HEK293 (cell line): ENCODE measurements at regions not wholly inside any gene's neighbourhood (a gene's known extent, or its start where the extent isn't known, plus 50 kb on each side); places are given as distances from the start of the nearest gene placed in this dataset.

Source experiments
- CTCF ChIA-PET: fragments of 350-600 bp; formaldehyde crosslinking; extraction: SDS; loops from one replicate; lab custom pipeline; 2021; ENCODE audit warnings: antibody characterized with exemption; lab: Yijun Ruan, JAX
- POLR2A ChIA-PET: fragments of 300-600 bp; formaldehyde crosslinking; extraction: SDS; loops from one replicate; lab custom pipeline; 2020; ENCODE audit warnings: antibody characterized with exemption, inconsistent platforms; lab: Yijun Ruan, JAX
- H3K27ac ChIP-seq: fragments of 200-500 bp; sonication (Bioruptor generic); 2 replicates; pipeline ENCODE4 v1.5.1; 2014; ENCODE audit warnings: low read depth, low read length, control low read depth, inconsistent platforms; ENCODE audit errors: extremely low read depth
- H3K36me3 ChIP-seq, 2 experiments: fragments of 200-500 bp in 1 of 2; sonication (Bioruptor generic) in 1 of 2; 1 replicate in 1 of 2; 2 replicates in 1 of 2; pipeline ENCODE4 v1.5.1; 2014 to 2017; ENCODE audit warnings: inconsistent platforms in 2 of 2, low read length in 2 of 2; ENCODE audit not compliant: control insufficient read depth in 2 of 2, insufficient read depth in 1 of 2
- H3K4me1 ChIP-seq: fragments of 200-500 bp; sonication (Bioruptor generic); 2 replicates; pipeline ENCODE4 v1.5.1; 2014; ENCODE audit warnings: mild to moderate bottlenecking, low read length, inconsistent platforms; ENCODE audit not compliant: control insufficient read depth, insufficient read depth
- H3K4me3 ChIP-seq: 2 replicates; pipeline ENCODE4 v1.5.1; 2011; ENCODE audit warnings: low read depth, mild to moderate bottlenecking, control low read depth, low read length, moderate library complexity
- H3K9me3 ChIP-seq: fragments of 200-500 bp; sonication (Bioruptor generic); 2 replicates; pipeline ENCODE4 v1.5.1; 2014; ENCODE audit warnings: low read depth, low read length, inconsistent platforms; ENCODE audit not compliant: control insufficient read depth, insufficient read depth
- EGR2 ChIP-seq: fragments of 450-650 bp; formaldehyde crosslinking; IDR thresholded peaks from 2 replicates; pipeline ENCODE4 v1.5.1; 2016; ENCODE audit warnings: low read depth, missing biosample characterization, missing genetic modification characterization
- KLF8 ChIP-seq: fragments of 450-650 bp; formaldehyde crosslinking; IDR thresholded peaks from 2 replicates; pipeline ENCODE4 v1.5.1; 2016; ENCODE audit warnings: missing biosample characterization, missing genetic modification characterization
- PATZ1 ChIP-seq: fragments of 450-650 bp; formaldehyde crosslinking; IDR thresholded peaks from 2 replicates; pipeline ENCODE4 v1.5.1; 2016; ENCODE audit warnings: missing biosample characterization, missing genetic modification characterization
- SP3 ChIP-seq: fragments of 450-650 bp; formaldehyde crosslinking; IDR thresholded peaks from 2 replicates; pipeline ENCODE4 v1.5.1; 2016; ENCODE audit warnings: missing biosample characterization, missing genetic modification characterization
- ZBTB21 ChIP-seq: fragments of 450-650 bp; formaldehyde crosslinking; IDR thresholded peaks from 2 replicates; pipeline ENCODE4 v1.5.1; 2017; ENCODE audit warnings: missing biosample characterization, missing genetic modification characterization
- ZBTB8A ChIP-seq: fragments of 450-650 bp; formaldehyde crosslinking; IDR thresholded peaks from 2 replicates; pipeline ENCODE4 v1.5.1; 2016; ENCODE audit warnings: missing biosample characterization, missing genetic modification characterization
- ZFHX2 ChIP-seq: fragments of 450-650 bp; formaldehyde crosslinking; conservative IDR thresholded peaks from 2 replicates; pipeline ENCODE4 v1.5.1; 2016; ENCODE audit warnings: missing biosample characterization, missing genetic modification characterization
- ZFP69B ChIP-seq: fragments of 450-650 bp; formaldehyde crosslinking; IDR thresholded peaks from 2 replicates; pipeline ENCODE4 v1.5.1; 2016; ENCODE audit warnings: missing biosample characterization, missing genetic modification characterization
- ZIC2 ChIP-seq: fragments of 450-650 bp; formaldehyde crosslinking; IDR thresholded peaks from 2 replicates; pipeline ENCODE4 v1.5.1; 2016; ENCODE audit warnings: missing biosample characterization, missing genetic modification characterization
- ZNF112 ChIP-seq: fragments of 450-650 bp; formaldehyde crosslinking; IDR thresholded peaks from 2 replicates; pipeline ENCODE4 v1.5.0; 2017; ENCODE audit warnings: missing biosample characterization, missing genetic modification characterization
- ZNF157 ChIP-seq: fragments of 450-650 bp; formaldehyde crosslinking; IDR thresholded peaks from 2 replicates; pipeline ENCODE4 v1.5.1; 2016; ENCODE audit warnings: missing biosample characterization, missing genetic modification characterization
- ZNF16 ChIP-seq: fragments of 450-650 bp; formaldehyde crosslinking; IDR thresholded peaks from 2 replicates; pipeline ENCODE4 v1.5.1; 2016; ENCODE audit warnings: low read depth, missing biosample characterization, missing genetic modification characterization
- ZNF585B ChIP-seq: fragments of 450-650 bp; formaldehyde crosslinking; IDR thresholded peaks from 2 replicates; pipeline ENCODE4 v1.5.1; 2016; ENCODE audit warnings: missing biosample characterization, missing genetic modification characterization
- ZNF777 ChIP-seq: fragments of 450-650 bp; formaldehyde crosslinking; IDR thresholded peaks from 2 replicates; pipeline ENCODE4 v1.5.1; 2017; ENCODE audit warnings: missing biosample characterization, missing genetic modification characterization, borderline replicate concordance
- ZNF785 ChIP-seq: fragments of 450-650 bp; formaldehyde crosslinking; IDR thresholded peaks from 2 replicates; pipeline ENCODE4 v1.5.1; 2016; ENCODE audit warnings: missing biosample characterization, missing genetic modification characterization
- ZNF792 ChIP-seq: fragments of 450-650 bp; formaldehyde crosslinking; IDR thresholded peaks from 2 replicates; pipeline ENCODE4 v1.5.1; 2016; ENCODE audit warnings: missing biosample characterization, missing genetic modification characterization
- TF ChIP-seq, protein P1 (sequence below): fragments of 450-650 bp; formaldehyde crosslinking; IDR thresholded peaks from 2 replicates; pipeline ENCODE4 v1.5.1; 2017; ENCODE audit warnings: missing biosample characterization, missing genetic modification characterization
- TF ChIP-seq, protein P2 (sequence below): fragments of 450-650 bp; formaldehyde crosslinking; IDR thresholded peaks from 2 replicates; pipeline ENCODE4 v1.5.1; 2017; ENCODE audit warnings: missing biosample characterization, mild to moderate bottlenecking, missing genetic modification characterization, moderate library complexity
- TF ChIP-seq, protein P3 (sequence below): fragments of 450-650 bp; IDR thresholded peaks from 2 replicates; pipeline ENCODE4 v1.5.1; 2018; ENCODE audit warnings: missing biosample characterization, missing genetic modification characterization
- TF ChIP-seq, protein P4 (sequence below): fragments of 450-650 bp; formaldehyde crosslinking; optimal IDR thresholded peaks from 2 replicates; pipeline ENCODE3; 2016; ENCODE audit warnings: missing biosample characterization, mild to moderate bottlenecking, missing genetic modification characterization

GRCh38 chr10:128206676-128207075 is 80.5 kb upstream of the MKI67 start:
- H3K36me3 ChIP-seq: no peaks in the 10 kb centered on the region
- POLR2A ChIA-PET: no interaction called here
- no peak overlapping the region for H3K4me3 ChIP-seq
- CTCF ChIA-PET: interaction anchor here (0.8 kb wide), 1 partner anchor 28 kb away, joined by 3 read pairs; no protein-coding TSS in a partner anchor
- H3K4me1 ChIP-seq: no peaks in the 10 kb centered on the region
- TF ChIP-seq, protein P1, sequence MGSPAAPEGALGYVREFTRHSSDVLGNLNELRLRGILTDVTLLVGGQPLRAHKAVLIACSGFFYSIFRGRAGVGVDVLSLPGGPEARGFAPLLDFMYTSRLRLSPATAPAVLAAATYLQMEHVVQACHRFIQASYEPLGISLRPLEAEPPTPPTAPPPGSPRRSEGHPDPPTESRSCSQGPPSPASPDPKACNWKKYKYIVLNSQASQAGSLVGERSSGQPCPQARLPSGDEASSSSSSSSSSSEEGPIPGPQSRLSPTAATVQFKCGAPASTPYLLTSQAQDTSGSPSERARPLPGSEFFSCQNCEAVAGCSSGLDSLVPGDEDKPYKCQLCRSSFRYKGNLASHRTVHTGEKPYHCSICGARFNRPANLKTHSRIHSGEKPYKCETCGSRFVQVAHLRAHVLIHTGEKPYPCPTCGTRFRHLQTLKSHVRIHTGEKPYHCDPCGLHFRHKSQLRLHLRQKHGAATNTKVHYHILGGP (tag by site-specific recombination): no peak
- TF ChIP-seq, protein P2, sequence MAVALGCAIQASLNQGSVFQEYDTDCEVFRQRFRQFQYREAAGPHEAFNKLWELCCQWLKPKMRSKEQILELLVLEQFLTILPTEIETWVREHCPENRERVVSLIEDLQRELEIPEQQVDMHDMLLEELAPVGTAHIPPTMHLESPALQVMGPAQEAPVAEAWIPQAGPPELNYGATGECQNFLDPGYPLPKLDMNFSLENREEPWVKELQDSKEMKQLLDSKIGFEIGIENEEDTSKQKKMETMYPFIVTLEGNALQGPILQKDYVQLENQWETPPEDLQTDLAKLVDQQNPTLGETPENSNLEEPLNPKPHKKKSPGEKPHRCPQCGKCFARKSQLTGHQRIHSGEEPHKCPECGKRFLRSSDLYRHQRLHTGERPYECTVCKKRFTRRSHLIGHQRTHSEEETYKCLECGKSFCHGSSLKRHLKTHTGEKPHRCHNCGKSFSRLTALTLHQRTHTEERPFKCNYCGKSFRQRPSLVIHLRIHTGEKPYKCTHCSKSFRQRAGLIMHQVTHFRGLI (tag by site-specific recombination): no peak
- TF ChIP-seq, protein P3, sequence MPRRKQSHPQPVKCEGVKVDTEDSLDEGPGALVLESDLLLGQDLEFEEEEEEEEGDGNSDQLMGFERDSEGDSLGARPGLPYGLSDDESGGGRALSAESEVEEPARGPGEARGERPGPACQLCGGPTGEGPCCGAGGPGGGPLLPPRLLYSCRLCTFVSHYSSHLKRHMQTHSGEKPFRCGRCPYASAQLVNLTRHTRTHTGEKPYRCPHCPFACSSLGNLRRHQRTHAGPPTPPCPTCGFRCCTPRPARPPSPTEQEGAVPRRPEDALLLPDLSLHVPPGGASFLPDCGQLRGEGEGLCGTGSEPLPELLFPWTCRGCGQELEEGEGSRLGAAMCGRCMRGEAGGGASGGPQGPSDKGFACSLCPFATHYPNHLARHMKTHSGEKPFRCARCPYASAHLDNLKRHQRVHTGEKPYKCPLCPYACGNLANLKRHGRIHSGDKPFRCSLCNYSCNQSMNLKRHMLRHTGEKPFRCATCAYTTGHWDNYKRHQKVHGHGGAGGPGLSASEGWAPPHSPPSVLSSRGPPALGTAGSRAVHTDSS: no peak
- TF ChIP-seq, all 188 proteins: peak for 0
- Histone ChIP-seq H3K27ac (no peak overlapping the region), H3K9me3 (no peaks in the 10 kb centered on the region)

DNA sequence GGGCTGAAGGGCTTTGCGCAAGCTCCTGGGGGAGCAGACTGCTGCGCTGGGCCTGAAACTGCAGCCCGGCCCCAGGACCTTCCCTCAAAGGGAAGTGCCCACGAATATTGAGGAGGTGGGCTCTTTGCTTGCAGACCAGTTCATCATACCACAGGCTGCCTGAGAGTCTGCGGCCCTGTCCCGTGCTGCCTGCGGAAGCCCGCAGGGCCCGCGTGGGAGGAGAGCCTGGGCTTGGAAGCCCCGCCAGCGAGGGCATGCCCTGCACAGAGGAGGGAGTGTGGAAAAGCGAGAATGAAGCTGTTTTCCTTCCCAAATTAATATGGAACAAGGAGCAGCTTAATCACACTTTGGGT is 83.6 kb upstream of the MKI67 start:
- H3K27ac ChIP-seq: no peak overlapping the region
- no peaks in the 10 kb centered on the region for H3K4me1 ChIP-seq
- POLR2A ChIA-PET: no interaction called here
- no peaks in the 10 kb centered on the region for H3K9me3 ChIP-seq
- H3K4me3 ChIP-seq: no peak overlapping the region
- CTCF ChIA-PET: interaction anchor here (0.6 to 4.4 kb wide), 8 partner anchors 9 to 449 kb away, joined by 3 to 21 read pairs (median 3); no protein-coding TSS in a partner anchor
- TF ChIP-seq ZNF16 (tag by site-specific recombination) (no peak), ZNF792 (tag by site-specific recombination) (no peak), ZNF585B (tag by site-specific recombination) (no peak), SP3 (no peak), ZBTB21 (tag by site-specific recombination) (no peak), ZNF112 (tag by site-specific recombination) (no peak)
- TF ChIP-seq, protein P2 (tag by site-specific recombination): peak; percentile 64
- no peaks in the 10 kb centered on the region for H3K36me3 ChIP-seq

DNA sequence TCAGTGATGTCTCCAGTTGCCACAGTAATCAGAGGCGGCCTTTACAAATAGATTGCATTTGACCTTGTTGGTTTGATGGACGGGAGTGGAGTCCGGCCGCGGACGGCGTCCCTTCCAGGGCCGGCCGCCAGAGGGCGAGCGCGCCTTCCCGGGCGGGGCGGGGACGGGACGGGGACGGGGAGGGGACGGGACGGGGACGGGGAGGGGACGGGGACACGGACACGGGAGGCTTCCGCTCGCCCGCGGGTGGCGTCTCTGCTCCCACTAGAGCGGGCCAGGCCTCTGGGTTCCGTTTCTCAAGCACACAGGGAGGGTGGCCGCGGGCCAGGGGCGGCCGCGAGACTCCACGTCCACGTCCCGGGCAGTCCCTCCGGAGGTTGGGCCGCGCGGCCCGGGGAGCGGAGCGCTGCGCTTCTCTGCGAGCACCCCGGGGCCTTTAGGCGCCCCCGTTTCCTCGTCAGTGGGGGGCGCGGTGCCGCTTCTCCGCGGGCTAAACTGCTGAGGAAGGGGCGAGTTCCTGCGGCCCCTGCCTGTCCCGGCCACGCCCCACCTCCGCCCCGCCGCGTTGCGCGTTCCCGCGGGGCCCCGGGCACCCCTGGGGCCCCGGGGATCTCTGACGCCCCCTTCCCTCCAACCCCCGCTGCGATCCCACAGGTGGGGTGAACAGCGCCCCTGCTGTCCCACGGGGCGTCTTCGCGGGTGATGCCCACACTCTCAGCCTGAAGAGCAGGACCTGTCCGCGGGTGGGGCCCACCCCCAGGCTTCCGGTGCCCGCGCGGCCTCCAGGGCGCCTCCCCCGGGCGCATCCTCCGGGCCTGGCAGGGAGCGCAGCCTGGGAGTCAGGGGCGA is 84.2 kb upstream of the MKI67 start:
- POLR2A ChIA-PET: no interaction called here
- Histone ChIP-seq H3K27ac (no peak overlapping the region; the same call in 1 of the 2 replicates), H3K4me3 (peak overlapping the region; percentile 59), H3K4me1 (no peaks in the 10 kb centered on the region), H3K9me3 (no peaks in the 10 kb centered on the region), H3K36me3 (no peaks in the 10 kb centered on the region)
- CTCF ChIA-PET: interaction anchor here (0.6 to 4.4 kb wide), 13 partner anchors 11 to 1448 kb away, joined by 3 to 25 read pairs (median 6); no protein-coding TSS in a partner anchor
- TF ChIP-seq ZNF777 (tag by site-specific recombination) (no peak; the same call in 1 of the 2 replicates), ZFP69B (tag by site-specific recombination) (peak; percentile 87), PATZ1 (peak; percentile 52), ZBTB8A (tag by site-specific recombination) (0 out of 2 replicates have a peak, but pooled peaks have one; percentile 15), SP3 (peak; percentile 42), EGR2 (tag by site-specific recombination) (peak; percentile 37; the same call in 1 of the 2 replicates), ZNF157 (no peak), ZNF785 (tag by site-specific recombination) (0 out of 2 replicates have a peak, but pooled peaks have one; percentile 53), KLF8 (tag by site-specific recombination) (0 out of 2 replicates have a peak, but pooled peaks have one; percentile 21), ZFHX2 (peak; percentile 78), ZIC2 (tag by site-specific recombination) (peak; percentile 43)
- TF ChIP-seq, protein P4, sequence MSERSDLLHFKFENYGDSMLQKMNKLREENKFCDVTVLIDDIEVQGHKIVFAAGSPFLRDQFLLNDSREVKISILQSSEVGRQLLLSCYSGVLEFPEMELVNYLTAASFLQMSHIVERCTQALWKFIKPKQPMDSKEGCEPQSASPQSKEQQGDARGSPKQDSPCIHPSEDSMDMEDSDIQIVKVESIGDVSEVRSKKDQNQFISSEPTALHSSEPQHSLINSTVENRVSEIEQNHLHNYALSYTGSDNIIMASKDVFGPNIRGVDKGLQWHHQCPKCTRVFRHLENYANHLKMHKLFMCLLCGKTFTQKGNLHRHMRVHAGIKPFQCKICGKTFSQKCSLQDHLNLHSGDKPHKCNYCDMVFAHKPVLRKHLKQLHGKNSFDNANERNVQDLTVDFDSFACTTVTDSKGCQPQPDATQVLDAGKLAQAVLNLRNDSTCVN (tag by site-specific recombination): peak; percentile 78
